ENCODE measurements at regions not wholly inside any gene's neighbourhood (a gene's known extent, or its start where the extent isn't known, plus 50 kb on each side); places are given as distances from the start of the nearest gene placed in this dataset.

DNA sequence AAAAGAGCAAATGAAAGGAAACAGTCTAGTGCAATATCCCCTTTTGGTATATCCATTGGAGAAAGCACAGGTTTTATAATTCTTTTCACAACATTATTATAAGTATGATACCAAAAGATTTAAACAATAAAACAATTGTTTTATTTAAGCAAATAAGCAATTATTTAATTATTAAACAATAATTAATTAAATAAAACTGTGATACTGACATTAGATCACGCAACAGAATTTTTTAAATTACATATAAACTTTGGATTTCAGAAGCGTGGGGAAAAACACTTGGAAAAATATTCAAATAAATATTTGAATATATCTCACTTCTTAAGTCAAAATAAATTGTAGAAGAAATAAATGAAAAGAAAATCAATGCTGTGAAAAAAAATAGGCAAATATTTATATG is 76.2 kb upstream of the STXBP5 start:
- TF ChIP-seq CTCF (IDR thresholded peaks at IDR 0.05) (no peak), POLR2A (IDR thresholded peaks at IDR 0.05) (no peak)
- DNase-seq: no peak
- no peaks in the 10 kb centered on the region for H3K36me3 ChIP-seq (replicated peaks in 1 of 2)
- H3K27ac ChIP-seq: no peak overlapping the region
- no peaks in the 10 kb centered on the region for H3K9me3 ChIP-seq (replicated peaks in 1 of 3)
- 95 to 98% (median 97%) methylated on average over 2 of the region's 2 CpGs for WGBS, 4 donors
- intact Hi-C loops (cut with DNase I): no loop called here
- H3K27me3 ChIP-seq: no peaks in the 10 kb centered on the region
- H3K4me1 ChIP-seq (replicated peaks in 1 of 2): peaks cover 0 to 2% of the 10 kb centered on the region in 2 donors
- no peak overlapping the region for H3K4me3 ChIP-seq

GRCh38 chr6:147131532-147132128 is 72.6 kb upstream of the STXBP5 start:
- Histone ChIP-seq H3K4me3 (no peak overlapping the region), H3K27me3 (no peaks in the 10 kb centered on the region), H3K9me3 (replicated peaks in 1 of 3) (no peaks in the 10 kb centered on the region), H3K27ac (no peak overlapping the region), H3K36me3 (replicated peaks in 1 of 2) (no peaks in the 10 kb centered on the region), H3K4me1 (replicated peaks in 1 of 2) (peaks cover 0 to 2% of the 10 kb centered on the region in 2 donors)
- DNase-seq: no peak
- no peak for TF ChIP-seq POLR2A (IDR thresholded peaks at IDR 0.05)
- no peak for TF ChIP-seq CTCF (IDR thresholded peaks at IDR 0.05)
- intact Hi-C loops (cut with DNase I): no loop called here

DNA sequence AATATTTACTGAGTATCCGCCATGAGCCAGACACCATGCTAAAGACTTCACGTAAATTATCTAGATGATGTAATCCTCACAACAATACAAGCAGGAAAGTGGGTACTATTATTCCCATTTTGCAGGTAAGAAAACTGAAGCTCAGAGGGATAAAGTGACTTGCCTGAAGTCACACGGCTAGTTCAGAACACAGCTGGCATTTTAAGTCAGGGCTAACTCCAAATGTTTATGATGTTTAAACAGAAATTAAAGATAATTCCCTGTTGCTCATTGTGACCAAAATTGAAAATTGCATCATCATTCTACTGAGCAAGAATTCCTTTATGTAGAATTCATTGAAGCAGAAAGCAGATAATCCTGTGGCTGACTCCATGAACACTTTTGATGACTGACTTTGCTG is 71.3 kb upstream of the STXBP5 start:
- Histone ChIP-seq H3K4me1 (replicated peaks in 1 of 2) (peaks cover 0 to 2% of the 10 kb centered on the region in 2 donors), H3K27ac (no peak overlapping the region), H3K9me3 (replicated peaks in 1 of 3) (no peaks in the 10 kb centered on the region), H3K27me3 (no peaks in the 10 kb centered on the region), H3K4me3 (no peak overlapping the region), H3K36me3 (replicated peaks in 1 of 2) (no peaks in the 10 kb centered on the region)
- 94 to 98% (median 96%) methylated on average over 3 of the region's 3 CpGs for WGBS, 4 donors
- DNase-seq: no peak
- no peak for TF ChIP-seq POLR2A (IDR thresholded peaks at IDR 0.05)
- no peak for TF ChIP-seq CTCF (IDR thresholded peaks at IDR 0.05)
- intact Hi-C loops (cut with DNase I): no loop called here

- TF ChIP-seq CTCF (IDR thresholded peaks at IDR 0.05): no peak
- Histone ChIP-seq H3K4me3 (no peak overlapping the region), H3K27me3 (no peaks in the 10 kb centered on the region), H3K9me3 (replicated peaks in 1 of 3) (no peaks in the 10 kb centered on the region), H3K4me1 (replicated peaks in 1 of 2) (peaks cover 0 to 2% of the 10 kb centered on the region in 2 donors), H3K36me3 (replicated peaks in 1 of 2) (no peaks in the 10 kb centered on the region), H3K27ac (no peak overlapping the region)
- WGBS, 4 donors: 91 to 97% (median 95%) methylated on average over 4 of the region's 4 CpGs
- DNase-seq: no peak
- intact Hi-C loops (cut with DNase I): no loop called here
These were observed 70.5 kb upstream of the STXBP5 start for GRCh38 chr6:147133669-147134068.
